BLaER1 (cell line): ENCODE measurements at regions not wholly inside any gene's neighbourhood (a gene's known extent, or its start where the extent isn't known, plus 50 kb on each side); places are given as distances from the start of the nearest gene placed in this dataset.
A peak's percentile ranks its signal among the peaks of the same experiment; 100 is the strongest.
"Not testable (repeated sequence)": the region's sequence is repeated elsewhere in the genome, so short reads cannot be mapped to it uniquely, and the experiment has no call there.

Experiments used
- H3K27ac ChIP-seq: shearing (Covaris generic); formaldehyde crosslinking; 2 replicates; pipeline ENCODE4 v1.8.1; 2022
- H3K27me3 ChIP-seq: shearing (Covaris generic); formaldehyde crosslinking; 2 replicates; pipeline ENCODE4 v1.8.1; 2022
- H3K36me3 ChIP-seq: shearing (Covaris generic); formaldehyde crosslinking; 2 replicates; pipeline ENCODE4 v1.8.1; 2022
- H3K4me1 ChIP-seq: shearing (Covaris generic); formaldehyde crosslinking; 2 replicates; pipeline ENCODE4 v1.8.1; 2022
- H3K4me2 ChIP-seq: shearing (Covaris generic); formaldehyde crosslinking; 2 replicates; pipeline ENCODE4 v1.8.1; 2022
- H3K4me3 ChIP-seq: shearing (Covaris generic); formaldehyde crosslinking; 2 replicates; pipeline ENCODE4 v1.8.1; 2022
- H3K9ac ChIP-seq: shearing (Covaris generic); formaldehyde crosslinking; 2 replicates; pipeline ENCODE4 v1.8.1; 2022
- H3K9me3 ChIP-seq: shearing (Covaris generic); formaldehyde crosslinking; 2 replicates; pipeline ENCODE4 v1.8.1; 2022
- H4K20me1 ChIP-seq: shearing (Covaris generic); formaldehyde crosslinking; 2 replicates; pipeline ENCODE4 v1.8.1; 2022

DNA sequence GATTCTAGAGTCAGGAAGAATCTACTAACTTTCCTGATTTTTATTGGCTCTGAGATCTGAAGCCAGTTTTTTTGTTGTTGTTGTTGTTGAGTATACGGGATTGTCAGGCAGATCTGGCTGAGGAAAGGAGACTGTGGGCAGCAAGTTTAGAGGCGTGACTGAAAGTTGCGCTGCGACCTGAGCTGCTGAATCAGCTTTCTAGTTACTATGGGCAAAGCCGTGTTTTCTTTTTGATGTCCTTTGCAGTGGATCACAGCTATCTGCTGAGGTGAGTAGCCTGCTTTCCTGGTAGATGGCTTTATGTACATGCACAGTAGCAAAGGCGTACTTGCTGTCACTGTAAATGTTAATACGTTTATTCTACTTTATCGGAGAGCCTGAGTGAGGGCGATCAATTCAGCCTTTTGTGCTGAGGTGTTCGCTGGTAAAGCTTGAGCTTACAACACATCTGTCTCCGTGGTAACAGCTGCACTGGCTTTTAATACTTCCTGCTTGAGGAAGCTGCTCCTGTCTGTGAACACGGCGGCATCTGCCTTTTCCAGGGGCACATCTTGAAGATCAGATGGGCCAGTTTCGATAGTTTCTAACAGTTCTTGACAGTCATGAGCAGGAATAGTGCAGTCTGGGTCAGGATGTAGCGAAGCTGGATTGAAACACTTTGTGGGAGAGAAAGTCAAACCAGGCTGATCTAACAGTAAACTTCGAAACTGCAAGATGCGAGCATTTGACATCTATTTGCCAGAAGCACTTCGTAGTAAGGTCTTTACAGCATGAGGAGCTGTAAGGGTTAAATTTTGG is 118.9 kb downstream of the UNC93B1 start:
- not testable (repeated sequence) for H3K4me3 ChIP-seq, H3K27me3 ChIP-seq, H3K9me3 ChIP-seq, H3K36me3 ChIP-seq, H4K20me1 ChIP-seq, H3K4me1 ChIP-seq, H3K27ac ChIP-seq, H3K4me2 ChIP-seq, H3K9ac ChIP-seq

DNA sequence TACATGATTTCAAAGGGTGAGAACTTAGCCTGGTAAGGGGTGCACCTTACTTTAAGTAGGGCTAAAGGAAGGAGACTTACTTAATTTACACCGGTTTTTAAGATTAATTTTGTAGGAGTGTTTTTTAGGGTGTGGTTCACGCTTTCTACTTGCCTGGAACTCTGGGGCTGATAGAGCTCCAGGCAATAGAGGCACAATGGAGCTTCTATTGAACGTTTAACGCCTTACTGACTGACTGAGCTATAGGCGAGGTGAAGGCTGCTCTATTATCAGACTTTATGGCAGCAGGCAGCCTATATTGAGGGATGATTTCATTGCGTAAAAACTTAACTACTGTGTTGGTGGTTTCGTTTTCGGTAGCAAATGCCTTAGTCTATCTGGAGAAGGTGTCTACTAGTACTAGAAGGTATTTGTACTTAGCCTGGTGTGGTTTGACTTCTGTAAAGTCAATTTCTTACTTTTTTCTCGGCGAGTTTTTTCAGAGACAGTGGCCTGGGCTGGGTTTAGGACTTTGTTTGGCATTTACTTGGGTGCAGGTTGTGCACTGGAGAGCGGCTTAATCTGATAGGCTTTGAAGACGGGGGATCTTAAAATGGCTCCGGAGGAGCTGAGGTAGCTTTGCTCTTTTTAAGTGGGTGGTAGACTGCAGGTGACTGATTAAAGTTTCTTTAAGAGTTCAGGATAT is 119.7 kb downstream of the UNC93B1 start:
- H3K9ac ChIP-seq, H3K27me3 ChIP-seq, H4K20me1 ChIP-seq, H3K4me2 ChIP-seq, H3K9me3 ChIP-seq, H3K4me3 ChIP-seq, H3K4me1 ChIP-seq, H3K27ac ChIP-seq, H3K36me3 ChIP-seq: not testable (repeated sequence)

DNA sequence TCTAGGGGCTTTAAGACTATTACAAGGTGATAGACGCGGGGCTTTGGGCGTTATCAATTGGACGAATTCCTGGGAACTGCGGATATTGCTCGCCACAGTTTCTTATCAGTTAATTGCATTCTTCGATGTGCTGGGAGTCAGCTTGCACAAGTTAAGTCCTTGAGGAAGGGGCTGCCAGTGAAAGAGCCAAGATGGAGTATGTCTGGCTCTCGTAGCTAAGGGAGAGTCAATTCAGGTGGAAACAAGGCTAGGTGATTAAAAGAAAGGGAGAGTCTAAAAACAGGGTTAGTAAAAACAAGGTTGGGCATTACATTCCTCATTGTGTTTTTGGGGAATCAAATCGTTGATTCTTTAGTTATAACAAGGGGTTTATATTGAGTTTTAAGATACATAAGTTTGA is 121.6 kb downstream of the UNC93B1 start:
- H3K27ac ChIP-seq, H3K4me1 ChIP-seq, H3K27me3 ChIP-seq, H3K4me3 ChIP-seq, H3K9me3 ChIP-seq, H3K36me3 ChIP-seq, H3K9ac ChIP-seq, H4K20me1 ChIP-seq, H3K4me2 ChIP-seq: not testable (repeated sequence)

DNA sequence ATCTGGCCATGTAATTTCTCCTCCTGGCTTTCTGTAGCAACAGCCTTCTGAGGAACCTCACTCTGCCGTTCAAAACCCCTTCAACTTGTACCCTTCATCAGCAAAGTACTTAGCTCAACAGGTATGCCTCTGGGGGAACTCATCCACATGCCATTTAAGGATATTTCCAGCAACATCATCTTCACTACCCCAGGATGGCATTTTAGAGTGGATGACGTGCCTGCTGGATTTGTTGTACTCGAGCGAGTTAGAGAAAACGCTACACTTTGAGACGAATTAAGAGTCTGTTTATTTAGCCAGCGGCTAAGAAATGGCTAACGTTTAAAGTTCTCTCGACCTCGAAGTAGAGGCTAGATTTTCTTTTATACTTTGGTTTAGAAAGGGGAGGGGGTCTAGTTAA is 122.1 kb downstream of the UNC93B1 start:
- H3K9ac ChIP-seq, H3K36me3 ChIP-seq, H3K4me2 ChIP-seq, H4K20me1 ChIP-seq, H3K27ac ChIP-seq, H3K4me1 ChIP-seq, H3K4me3 ChIP-seq, H3K9me3 ChIP-seq, H3K27me3 ChIP-seq: not testable (repeated sequence)

DNA sequence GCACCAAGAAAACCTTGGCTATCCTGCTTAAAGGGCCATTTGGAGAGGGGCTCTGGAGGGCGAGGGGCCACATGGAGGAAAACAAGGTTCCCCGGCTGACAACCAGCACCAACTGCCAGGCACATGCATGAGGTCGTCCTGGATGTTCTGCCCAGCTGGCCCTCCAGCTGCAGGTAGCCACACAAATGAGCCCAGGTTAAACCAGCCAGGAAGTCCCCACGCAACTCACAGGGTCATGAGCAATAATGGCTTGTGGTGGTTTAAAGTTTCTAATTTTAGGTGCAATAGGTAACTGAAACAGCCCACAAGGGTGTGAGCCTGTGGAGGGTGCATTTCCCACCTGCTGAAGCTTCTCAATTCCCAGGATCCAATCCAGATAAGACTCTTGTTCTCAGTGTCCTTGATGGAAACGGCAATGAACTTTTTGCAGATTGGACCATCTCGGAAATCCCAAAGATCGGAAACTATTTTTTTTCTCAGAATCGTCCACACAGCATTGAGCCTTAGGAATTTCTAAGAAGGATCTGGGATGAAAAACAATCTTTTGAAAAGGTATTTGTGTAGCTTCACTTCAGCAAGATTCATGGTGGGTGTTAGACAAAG is 123.2 kb downstream of the UNC93B1 start:
- H3K4me2 ChIP-seq, H3K4me3 ChIP-seq, H4K20me1 ChIP-seq, H3K9me3 ChIP-seq, H3K27me3 ChIP-seq, H3K36me3 ChIP-seq, H3K27ac ChIP-seq, H3K9ac ChIP-seq, H3K4me1 ChIP-seq: not testable (repeated sequence)

DNA sequence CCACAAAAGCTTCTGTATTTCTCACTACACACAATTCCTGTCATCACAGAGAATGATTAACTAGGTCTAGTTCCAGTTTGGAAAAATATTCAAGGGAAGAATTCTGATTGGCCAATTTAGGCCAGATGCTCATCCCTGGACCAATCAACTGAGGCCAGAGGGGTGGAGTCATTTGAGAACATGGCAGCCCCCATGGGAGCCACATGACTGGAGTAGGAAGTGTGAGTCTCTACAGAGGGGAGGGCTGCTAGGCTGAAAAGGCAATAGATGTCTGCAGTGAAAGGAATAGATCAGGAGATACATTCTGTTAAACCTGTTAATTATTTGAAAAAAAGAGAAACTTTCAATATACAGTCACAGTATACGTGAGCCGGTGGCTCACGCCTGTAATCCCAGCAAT is 125.2 kb downstream of the UNC93B1 start:
- H3K9me3 ChIP-seq, H3K4me2 ChIP-seq, H3K27me3 ChIP-seq: not testable (repeated sequence)

DNA sequence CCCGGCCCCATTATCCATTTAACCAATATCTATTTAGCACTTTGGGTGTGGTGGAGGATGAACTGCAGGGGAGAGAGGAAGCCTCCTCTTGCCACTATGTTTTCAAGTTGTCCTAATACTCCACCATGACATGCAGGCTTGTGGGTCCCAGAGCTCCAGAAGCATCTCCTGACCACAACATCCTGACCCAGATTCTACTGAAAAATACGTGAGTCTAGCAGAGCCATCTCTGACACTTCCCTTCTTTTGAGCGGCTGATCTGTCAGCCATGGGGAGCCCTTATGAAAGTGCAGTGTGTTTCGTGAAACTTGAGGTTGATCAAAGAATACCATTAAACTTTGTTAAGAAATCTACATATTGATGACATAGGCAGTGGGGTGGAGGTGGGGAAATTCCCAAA is 126.6 kb downstream of the UNC93B1 start:
- not testable (repeated sequence) for H3K36me3 ChIP-seq, H3K27me3 ChIP-seq, H3K4me3 ChIP-seq, H3K9me3 ChIP-seq, H3K27ac ChIP-seq, H3K4me1 ChIP-seq, H4K20me1 ChIP-seq, H3K9ac ChIP-seq
- H3K4me2 ChIP-seq: peak overlapping the region; percentile 9; the same call in 1 of the 2 replicates

More for the DNA sequence above, 125.2 kb downstream of the UNC93B1 start:
- not testable (repeated sequence) for H3K4me1 ChIP-seq, H3K27ac ChIP-seq, H3K4me3 ChIP-seq, H3K9ac ChIP-seq, H4K20me1 ChIP-seq, H3K36me3 ChIP-seq

DNA sequence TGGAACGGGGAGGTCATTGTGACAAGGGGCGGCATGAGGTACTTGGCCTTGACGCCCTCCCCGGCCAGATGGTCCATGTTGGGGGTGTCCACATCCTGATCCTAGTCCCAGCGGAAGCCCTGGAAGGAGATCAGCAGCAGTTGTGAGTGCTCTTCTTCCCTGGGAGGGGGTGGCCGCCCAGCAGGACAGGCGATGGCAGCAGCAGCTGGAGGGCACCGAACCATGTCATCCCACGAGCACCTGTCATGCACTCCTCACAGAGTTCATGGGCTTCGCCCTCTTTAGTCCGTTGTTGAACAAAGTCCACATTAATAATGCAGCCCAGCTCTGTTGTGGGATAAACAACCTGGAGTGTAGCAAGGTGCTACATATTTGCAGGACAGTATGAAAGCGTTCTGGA is 130.7 kb downstream of the UNC93B1 start:
- not testable (repeated sequence) for H3K4me2 ChIP-seq, H3K27ac ChIP-seq, H3K36me3 ChIP-seq

DNA sequence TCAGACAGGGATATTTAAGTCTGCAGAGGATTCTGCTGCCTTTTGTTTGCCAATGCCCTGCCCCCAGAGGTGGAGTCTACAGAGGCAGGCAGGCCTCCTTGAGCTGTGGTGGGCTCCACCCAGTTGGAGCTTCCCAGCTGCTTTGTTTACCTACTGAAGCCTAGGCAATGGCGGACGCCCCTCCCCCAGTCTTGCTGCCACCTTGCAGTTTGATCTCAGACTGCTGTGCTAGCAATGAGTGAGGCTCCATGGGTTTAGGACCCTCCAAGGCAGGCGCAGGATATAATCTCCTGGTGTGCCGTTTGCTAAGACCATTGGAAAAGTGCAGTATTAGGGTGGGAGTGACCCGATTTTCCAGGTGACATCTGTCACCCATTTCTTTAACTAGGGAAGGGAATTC is 132.7 kb downstream of the UNC93B1 start:
- H3K4me2 ChIP-seq, H3K27ac ChIP-seq, H3K4me1 ChIP-seq, H4K20me1 ChIP-seq, H3K9ac ChIP-seq, H3K4me3 ChIP-seq, H3K36me3 ChIP-seq, H3K27me3 ChIP-seq, H3K9me3 ChIP-seq: not testable (repeated sequence)

More for the DNA sequence above, 130.7 kb downstream of the UNC93B1 start:
- not testable (repeated sequence) for H3K9ac ChIP-seq, H4K20me1 ChIP-seq, H3K27me3 ChIP-seq, H3K9me3 ChIP-seq, H3K4me1 ChIP-seq, H3K4me3 ChIP-seq

DNA sequence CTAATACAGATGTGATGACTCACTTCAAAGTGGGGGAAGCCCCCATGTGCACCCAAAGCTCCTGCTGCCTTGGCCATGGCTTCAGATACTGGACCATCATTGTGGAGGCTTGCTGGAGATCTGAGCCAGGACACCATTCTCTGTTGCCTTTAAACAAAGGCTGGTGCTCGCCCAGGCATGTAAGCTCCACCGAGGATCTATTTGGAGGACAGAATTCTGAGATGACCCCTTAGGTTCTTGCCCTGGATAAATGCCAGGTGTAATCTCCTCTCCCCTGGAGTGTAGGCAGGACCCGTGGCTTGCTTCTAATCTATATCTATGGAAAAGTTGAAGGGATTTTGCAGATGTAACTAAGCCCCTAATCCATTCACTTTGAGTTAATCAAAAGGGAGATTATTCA is 141.0 kb downstream of the UNC93B1 start:
- not testable (repeated sequence) for H3K9me3 ChIP-seq, H3K4me3 ChIP-seq, H3K4me2 ChIP-seq, H3K9ac ChIP-seq, H4K20me1 ChIP-seq, H3K4me1 ChIP-seq, H3K27me3 ChIP-seq, H3K36me3 ChIP-seq, H3K27ac ChIP-seq

DNA sequence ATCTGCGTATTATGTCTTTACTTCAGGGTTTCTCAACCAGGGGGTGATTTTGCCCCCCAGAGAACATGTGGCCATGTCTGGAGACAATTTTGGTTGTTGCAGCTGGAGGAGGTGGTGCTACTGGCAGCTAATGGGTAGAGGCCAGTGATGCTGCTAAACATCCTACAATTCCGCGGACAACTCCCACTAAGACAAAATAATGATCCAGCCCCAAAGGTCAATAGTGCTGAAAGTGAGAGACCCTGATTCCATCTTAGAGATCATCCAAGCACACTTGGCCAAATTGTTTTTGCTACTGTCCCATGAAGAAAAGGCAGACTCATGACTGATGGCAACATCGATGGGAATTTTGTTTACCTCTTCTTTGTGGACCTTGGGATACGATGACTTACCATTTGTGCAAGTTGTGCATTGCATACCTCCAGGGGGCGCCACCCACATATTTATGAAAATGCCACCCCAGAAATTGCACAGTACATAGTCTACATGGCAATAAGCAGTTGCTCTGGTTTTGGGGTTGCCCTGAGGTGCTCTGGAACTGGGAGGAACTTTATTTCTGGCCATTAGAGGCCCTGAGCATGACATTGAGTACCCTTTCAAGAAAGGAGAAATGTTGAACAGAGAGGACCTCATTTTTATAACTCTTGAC is 144.3 kb downstream of the UNC93B1 start:
- not testable (repeated sequence) for H3K27ac ChIP-seq, H3K36me3 ChIP-seq, H3K4me1 ChIP-seq, H3K27me3 ChIP-seq, H4K20me1 ChIP-seq, H3K4me2 ChIP-seq, H3K9me3 ChIP-seq, H3K9ac ChIP-seq, H3K4me3 ChIP-seq

DNA sequence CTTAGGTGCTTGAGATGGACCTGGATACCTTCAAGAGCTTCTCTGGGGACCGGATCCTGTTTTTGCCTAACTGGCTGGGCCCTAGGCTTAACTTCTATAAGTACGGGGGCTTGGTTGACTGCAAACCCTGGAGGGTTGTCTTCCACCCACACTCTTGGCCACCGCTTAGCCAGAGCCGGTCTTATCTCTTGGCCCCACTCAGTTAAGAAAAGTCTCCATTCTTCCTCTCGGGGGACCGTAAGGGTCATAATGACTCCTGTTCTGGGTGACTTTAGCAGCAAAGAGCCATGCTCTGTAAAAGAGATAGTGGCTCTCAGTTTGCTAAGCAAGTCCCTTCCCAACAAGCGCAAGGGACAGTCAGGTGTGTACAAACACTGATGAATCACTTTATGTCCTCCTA is 153.2 kb downstream of the UNC93B1 start:
- H3K9ac ChIP-seq, H3K27me3 ChIP-seq, H3K9me3 ChIP-seq, H3K4me3 ChIP-seq, H3K4me1 ChIP-seq, H4K20me1 ChIP-seq, H3K27ac ChIP-seq, H3K36me3 ChIP-seq: not testable (repeated sequence)
- 0 out of 2 replicates have a peak overlapping the region, but pooled peaks have one; percentile 9 for H3K4me2 ChIP-seq

DNA sequence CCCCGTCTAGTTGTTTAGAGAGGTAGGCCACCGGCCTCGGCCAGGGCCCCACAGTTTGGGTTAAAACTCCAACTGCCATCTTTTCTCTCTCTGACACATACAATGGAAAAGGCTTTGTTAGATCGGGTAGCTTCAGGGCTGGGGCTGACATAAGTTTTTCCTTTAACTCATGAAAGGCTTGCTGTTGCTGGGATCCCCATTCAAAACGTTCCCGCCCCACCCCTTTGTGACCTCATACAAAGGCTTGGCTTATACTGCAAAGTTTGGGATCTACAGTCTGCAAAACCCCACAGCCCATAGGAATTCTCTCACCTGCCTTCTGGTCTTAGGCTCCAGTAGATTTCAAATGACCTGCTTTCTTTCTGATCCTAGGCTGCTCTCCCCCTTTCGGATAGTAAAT is 154.1 kb downstream of the UNC93B1 start:
- not testable (repeated sequence) for H3K9ac ChIP-seq, H3K27ac ChIP-seq, H3K27me3 ChIP-seq, H3K36me3 ChIP-seq, H3K4me3 ChIP-seq, H3K9me3 ChIP-seq, H4K20me1 ChIP-seq, H3K4me1 ChIP-seq, H3K4me2 ChIP-seq
